ENCODE measurements at regions not wholly inside any gene's neighbourhood (a gene's known extent, or its start where the extent isn't known, plus 50 kb on each side); places are given as distances from the start of the nearest gene placed in this dataset.

- POLR2A ChIA-PET = no interaction called here
- no peak for DNase-seq (ENCODE audit: low read depth, low spot score)
- Histone ChIP-seq H3K36me3 (ENCODE audit: control insufficient read depth, insufficient read depth, low read length) (no peaks in the 10 kb centered on the region), H3K27me3 (ENCODE audit: control insufficient read depth, insufficient read depth, low read length) (no peaks in the 10 kb centered on the region), H3K4me1 (ENCODE audit: control insufficient read depth, insufficient read depth, low read length) (no peaks in the 10 kb centered on the region), H3K4me3 (ENCODE audit: low read depth in 2 of 2, low read length in 2 of 2) (no peak overlapping the region), H3K27ac (ENCODE audit: low read length) (no peak overlapping the region), H3K9me3 (ENCODE audit: control insufficient read depth, insufficient read depth, low read depth, low read length) (no peaks in the 10 kb centered on the region)
- TF ChIP-seq POLR2AphosphoS5 (IDR thresholded peaks at IDR 0.05; ENCODE audit: low read depth, low read length) = no peak
- TF ChIP-seq, protein P1, sequence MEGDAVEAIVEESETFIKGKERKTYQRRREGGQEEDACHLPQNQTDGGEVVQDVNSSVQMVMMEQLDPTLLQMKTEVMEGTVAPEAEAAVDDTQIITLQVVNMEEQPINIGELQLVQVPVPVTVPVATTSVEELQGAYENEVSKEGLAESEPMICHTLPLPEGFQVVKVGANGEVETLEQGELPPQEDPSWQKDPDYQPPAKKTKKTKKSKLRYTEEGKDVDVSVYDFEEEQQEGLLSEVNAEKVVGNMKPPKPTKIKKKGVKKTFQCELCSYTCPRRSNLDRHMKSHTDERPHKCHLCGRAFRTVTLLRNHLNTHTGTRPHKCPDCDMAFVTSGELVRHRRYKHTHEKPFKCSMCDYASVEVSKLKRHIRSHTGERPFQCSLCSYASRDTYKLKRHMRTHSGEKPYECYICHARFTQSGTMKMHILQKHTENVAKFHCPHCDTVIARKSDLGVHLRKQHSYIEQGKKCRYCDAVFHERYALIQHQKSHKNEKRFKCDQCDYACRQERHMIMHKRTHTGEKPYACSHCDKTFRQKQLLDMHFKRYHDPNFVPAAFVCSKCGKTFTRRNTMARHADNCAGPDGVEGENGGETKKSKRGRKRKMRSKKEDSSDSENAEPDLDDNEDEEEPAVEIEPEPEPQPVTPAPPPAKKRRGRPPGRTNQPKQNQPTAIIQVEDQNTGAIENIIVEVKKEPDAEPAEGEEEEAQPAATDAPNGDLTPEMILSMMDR (IDR thresholded peaks at IDR 0.05) = no peak
- no peak for TF ChIP-seq REST (IDR thresholded peaks at IDR 0.05; ENCODE audit: insufficient read depth in 1 of 2, low read depth in 2 of 2, low read length in 1 of 2)
- no peak for TF ChIP-seq TCF7L2 (IDR thresholded peaks at IDR 0.05; ENCODE audit: low read depth, low read length)
- TF ChIP-seq SIN3A (IDR thresholded peaks at IDR 0.05; ENCODE audit: borderline replicate concordance, insufficient read depth, low read depth, low read length) = no peak
- BruUV-seq (replicated peaks) = no TSS peak
- intact Hi-C loops (cut with micrococcal nuclease; ENCODE audit: unreplicated experiment) (no loop called here), in situ Hi-C loops (cut with HindIII; ENCODE audit: low pct_unique_long_range_greater_than_20kb, low sequenced_read_pairs) (no loop called here)
- CTCF ChIA-PET = no interaction called here
- ATAC-seq = no peak
Observed at GRCh38 chr18:10234912-10235660, 219.3 kb upstream of the APCDD1 start.

GRCh38 chr18:10235661-10235952 is 218.8 kb upstream of the APCDD1 start:
- ChIA-PET POLR2A (no interaction called here), CTCF (no interaction called here)
- no peak for DNase-seq (ENCODE audit: low read depth, low spot score)
- in situ Hi-C loops (cut with HindIII; ENCODE audit: low pct_unique_long_range_greater_than_20kb, low sequenced_read_pairs) (no loop called here), intact Hi-C loops (cut with micrococcal nuclease; ENCODE audit: unreplicated experiment) (no loop called here)
- H3K36me3 ChIP-seq (ENCODE audit: control insufficient read depth, insufficient read depth, low read length) = no peaks in the 10 kb centered on the region
- H3K27me3 ChIP-seq (ENCODE audit: control insufficient read depth, insufficient read depth, low read length) = no peaks in the 10 kb centered on the region
- H3K4me3 ChIP-seq (ENCODE audit: low read depth in 2 of 2, low read length in 2 of 2) = no peak overlapping the region
- H3K27ac ChIP-seq (ENCODE audit: low read length) = no peak overlapping the region
- no peaks in the 10 kb centered on the region for H3K9me3 ChIP-seq (ENCODE audit: control insufficient read depth, insufficient read depth, low read depth, low read length)
- no peak for ATAC-seq
- no TSS peak for BruUV-seq (replicated peaks)
- no peak for TF ChIP-seq POLR2AphosphoS5 (IDR thresholded peaks at IDR 0.05; ENCODE audit: low read depth, low read length)
- no peak for TF ChIP-seq TCF7L2 (IDR thresholded peaks at IDR 0.05; ENCODE audit: low read depth, low read length)
- TF ChIP-seq, protein P1 (IDR thresholded peaks at IDR 0.05) = no peak
- TF ChIP-seq SIN3A (IDR thresholded peaks at IDR 0.05; ENCODE audit: borderline replicate concordance, insufficient read depth, low read depth, low read length) = no peak
- no peak for TF ChIP-seq REST (IDR thresholded peaks at IDR 0.05; ENCODE audit: insufficient read depth in 1 of 2, low read depth in 2 of 2, low read length in 1 of 2)
- no peaks in the 10 kb centered on the region for H3K4me1 ChIP-seq (ENCODE audit: control insufficient read depth, insufficient read depth, low read length)

Measured in Panc1 (cell line).